Kidney glomerular epithelial cell (primary cell): ENCODE measurements at regions not wholly inside any gene's neighbourhood (a gene's known extent, or its start where the extent isn't known, plus 50 kb on each side); places are given as distances from the start of the nearest gene placed in this dataset.

Experiments
- DNase-seq: peaks from one replicate; lab custom pipeline; 2025; lab: John Stamatoyannopoulos, UW

DNA sequence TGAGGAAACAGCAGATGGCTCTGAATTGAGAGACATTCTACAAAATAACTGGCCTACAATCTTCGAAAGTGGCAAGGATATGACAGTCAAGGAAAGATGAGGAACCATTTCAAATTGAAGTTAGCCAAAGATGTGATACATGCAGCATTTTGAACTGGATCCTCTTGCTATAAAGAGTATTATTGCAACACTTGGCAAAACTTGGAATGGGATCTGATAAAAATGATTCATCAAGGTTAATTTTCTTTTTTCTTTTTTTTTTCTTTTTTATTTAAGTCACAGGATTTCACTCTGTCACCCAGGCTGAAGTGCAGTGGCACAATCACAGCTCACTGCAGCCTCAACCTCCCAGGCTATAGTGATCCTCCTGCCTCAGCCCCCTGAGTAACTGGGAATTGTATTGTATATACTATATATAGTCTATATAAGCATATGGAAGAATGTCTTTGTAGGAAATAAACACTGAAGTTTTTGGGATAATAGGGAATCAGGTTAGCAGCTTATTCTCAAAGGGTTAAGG, 49.8 kb upstream of the GJA8 start:
- no peak for DNase-seq
